ENCODE measurements at regions not wholly inside any gene's neighbourhood (a gene's known extent, or its start where the extent isn't known, plus 50 kb on each side); places are given as distances from the start of the nearest gene placed in this dataset.

DNA sequence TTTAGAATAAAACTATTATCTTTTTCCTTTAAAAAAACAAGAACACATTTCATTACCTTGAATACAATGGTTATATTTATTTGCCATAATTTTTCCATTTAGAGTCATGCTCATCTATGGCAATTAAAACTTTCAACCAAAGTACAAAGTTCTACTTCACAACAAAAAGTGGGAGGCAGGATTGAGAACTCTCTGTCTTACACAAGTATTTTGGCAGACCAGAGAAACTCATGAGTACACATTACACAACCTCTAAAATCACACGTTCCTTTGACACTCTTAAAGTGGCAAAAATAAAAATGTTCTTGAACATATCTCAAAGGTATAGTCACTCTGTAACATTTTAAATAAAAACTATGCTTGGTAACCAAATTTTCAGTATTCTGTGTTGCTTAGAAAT is 213.4 kb downstream of the IL15 start:
- TF ChIP-seq CREB1 (IDR thresholded peaks at IDR 0.05; ENCODE audit: low read depth), result no peak
- TF ChIP-seq TEAD4 (IDR thresholded peaks at IDR 0.05), result no peak
- no peak for TF ChIP-seq RAD21 (IDR thresholded peaks at IDR 0.05; ENCODE audit: low read depth)
- no peak for TF ChIP-seq EP300 (IDR thresholded peaks at IDR 0.05; ENCODE audit: borderline replicate concordance)
- TF ChIP-seq TAF1 (IDR thresholded peaks at IDR 0.05; ENCODE audit: low read depth), result no peak
- no peak for TF ChIP-seq ZBTB7A (IDR thresholded peaks at IDR 0.05; ENCODE audit: low read depth)
- TF ChIP-seq FOXM1 (IDR thresholded peaks at IDR 0.05; ENCODE audit: borderline replicate concordance, low read depth), result no peak
- TF ChIP-seq, protein P1, sequence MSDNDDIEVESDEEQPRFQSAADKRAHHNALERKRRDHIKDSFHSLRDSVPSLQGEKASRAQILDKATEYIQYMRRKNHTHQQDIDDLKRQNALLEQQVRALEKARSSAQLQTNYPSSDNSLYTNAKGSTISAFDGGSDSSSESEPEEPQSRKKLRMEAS (IDR thresholded peaks at IDR 0.05), result no peak

GRCh38 chr4:141851246-141851891 is 215.0 kb downstream of the IL15 start:
- TF ChIP-seq NFIC (IDR thresholded peaks at IDR 0.05) (no peak), CREB1 (IDR thresholded peaks at IDR 0.05; ENCODE audit: low read depth) (no peak), USF1 (IDR thresholded peaks at IDR 0.05) (0 out of 2 replicates have a peak, but pooled peaks have one; percentile 50), ZBTB7A (IDR thresholded peaks at IDR 0.05; ENCODE audit: low read depth) (no peak), RAD21 (IDR thresholded peaks at IDR 0.05; ENCODE audit: low read depth) (no peak)

DNA sequence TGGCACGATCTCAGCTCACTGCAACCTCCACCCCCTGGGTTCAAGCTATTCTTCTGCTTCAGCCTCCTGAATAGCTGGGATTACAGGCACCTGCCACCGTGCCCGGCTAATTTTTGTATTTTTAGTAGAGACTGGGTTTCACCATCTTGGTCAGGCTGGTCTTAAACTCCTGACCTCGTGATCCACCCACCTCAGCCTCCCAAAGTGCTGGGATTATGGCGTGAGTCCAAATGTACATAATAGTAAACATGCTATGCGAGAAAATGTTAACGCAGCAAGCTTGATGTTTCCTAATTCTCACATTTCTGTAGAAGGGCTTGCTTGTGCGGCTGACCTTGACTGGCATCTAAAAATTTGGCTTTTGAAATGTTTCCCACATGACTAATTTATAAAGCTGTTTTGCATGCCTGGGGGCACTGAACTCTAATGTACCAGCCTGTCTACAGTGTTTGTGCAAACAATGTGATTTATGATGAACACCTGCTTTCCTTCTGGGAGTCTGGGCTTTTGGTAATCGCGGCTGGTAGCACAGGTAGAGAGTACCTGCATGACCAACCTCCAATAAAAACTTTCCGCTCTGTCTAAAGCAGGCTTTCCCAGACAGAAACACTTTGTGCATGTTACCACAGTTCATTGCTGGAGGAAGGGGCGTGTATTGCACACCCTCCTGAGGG is 216.8 kb downstream of the IL15 start:
- TF ChIP-seq, protein P1 (IDR thresholded peaks at IDR 0.05), result peak; percentile 49; the same call in 1 of the 2 replicates
- TF ChIP-seq NFIC (IDR thresholded peaks at IDR 0.05), result peak; percentile 94
- no peak for TF ChIP-seq ZBTB7A (IDR thresholded peaks at IDR 0.05; ENCODE audit: low read depth)
- TF ChIP-seq EP300 (IDR thresholded peaks at IDR 0.05; ENCODE audit: borderline replicate concordance), result peak; percentile 99
- no peak for TF ChIP-seq YY1 (IDR thresholded peaks at IDR 0.05; ENCODE audit: low read depth)
- TF ChIP-seq CEBPB (IDR thresholded peaks at IDR 0.05), result peak; percentile 89
- TF ChIP-seq CREB1 (IDR thresholded peaks at IDR 0.05; ENCODE audit: low read depth), result no peak
- TF ChIP-seq, protein P2, sequence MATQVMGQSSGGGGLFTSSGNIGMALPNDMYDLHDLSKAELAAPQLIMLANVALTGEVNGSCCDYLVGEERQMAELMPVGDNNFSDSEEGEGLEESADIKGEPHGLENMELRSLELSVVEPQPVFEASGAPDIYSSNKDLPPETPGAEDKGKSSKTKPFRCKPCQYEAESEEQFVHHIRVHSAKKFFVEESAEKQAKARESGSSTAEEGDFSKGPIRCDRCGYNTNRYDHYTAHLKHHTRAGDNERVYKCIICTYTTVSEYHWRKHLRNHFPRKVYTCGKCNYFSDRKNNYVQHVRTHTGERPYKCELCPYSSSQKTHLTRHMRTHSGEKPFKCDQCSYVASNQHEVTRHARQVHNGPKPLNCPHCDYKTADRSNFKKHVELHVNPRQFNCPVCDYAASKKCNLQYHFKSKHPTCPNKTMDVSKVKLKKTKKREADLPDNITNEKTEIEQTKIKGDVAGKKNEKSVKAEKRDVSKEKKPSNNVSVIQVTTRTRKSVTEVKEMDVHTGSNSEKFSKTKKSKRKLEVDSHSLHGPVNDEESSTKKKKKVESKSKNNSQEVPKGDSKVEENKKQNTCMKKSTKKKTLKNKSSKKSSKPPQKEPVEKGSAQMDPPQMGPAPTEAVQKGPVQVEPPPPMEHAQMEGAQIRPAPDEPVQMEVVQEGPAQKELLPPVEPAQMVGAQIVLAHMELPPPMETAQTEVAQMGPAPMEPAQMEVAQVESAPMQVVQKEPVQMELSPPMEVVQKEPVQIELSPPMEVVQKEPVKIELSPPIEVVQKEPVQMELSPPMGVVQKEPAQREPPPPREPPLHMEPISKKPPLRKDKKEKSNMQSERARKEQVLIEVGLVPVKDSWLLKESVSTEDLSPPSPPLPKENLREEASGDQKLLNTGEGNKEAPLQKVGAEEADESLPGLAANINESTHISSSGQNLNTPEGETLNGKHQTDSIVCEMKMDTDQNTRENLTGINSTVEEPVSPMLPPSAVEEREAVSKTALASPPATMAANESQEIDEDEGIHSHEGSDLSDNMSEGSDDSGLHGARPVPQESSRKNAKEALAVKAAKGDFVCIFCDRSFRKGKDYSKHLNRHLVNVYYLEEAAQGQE (IDR thresholded peaks at IDR 0.05; ENCODE audit: low read depth), result no peak
- peak; percentile 14 for TF ChIP-seq RAD21 (IDR thresholded peaks at IDR 0.05; ENCODE audit: low read depth)
- TF ChIP-seq FOXM1 (IDR thresholded peaks at IDR 0.05; ENCODE audit: borderline replicate concordance, low read depth), result peak; percentile 99
- TF ChIP-seq TAF1 (IDR thresholded peaks at IDR 0.05; ENCODE audit: low read depth), result no peak
- peak; percentile 83 for TF ChIP-seq EGR1 (IDR thresholded peaks at IDR 0.05)
- TF ChIP-seq TCF12 (IDR thresholded peaks at IDR 0.05; ENCODE audit: low read depth), result peak; percentile 100
- peak; percentile 58 for TF ChIP-seq USF1 (IDR thresholded peaks at IDR 0.05)
- TF ChIP-seq TEAD4 (IDR thresholded peaks at IDR 0.05), result peak; percentile 97

DNA sequence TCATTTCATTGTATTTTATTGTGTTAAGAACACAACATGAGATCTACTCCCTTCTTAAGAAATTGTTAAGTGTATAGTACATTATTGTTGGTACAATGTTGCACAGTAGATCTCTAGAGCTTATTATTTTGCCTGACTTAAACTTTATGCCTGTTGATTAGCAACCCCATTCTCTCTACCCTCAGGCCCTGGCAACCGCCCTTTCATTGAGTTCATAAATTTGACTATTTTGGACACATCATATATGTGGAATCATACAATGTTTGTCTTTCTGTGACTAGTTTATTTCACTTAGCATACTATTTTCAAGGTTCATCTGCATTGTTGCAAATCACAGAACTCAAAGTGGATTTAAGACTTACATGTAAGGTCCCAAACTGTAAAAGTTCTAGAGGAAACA is 222.1 kb downstream of the IL15 start:
- TF ChIP-seq, protein P2 (IDR thresholded peaks at IDR 0.05; ENCODE audit: low read depth), result no peak
- no peak for TF ChIP-seq EP300 (IDR thresholded peaks at IDR 0.05; ENCODE audit: borderline replicate concordance)
- no peak for TF ChIP-seq EGR1 (IDR thresholded peaks at IDR 0.05)
- TF ChIP-seq CEBPB (IDR thresholded peaks at IDR 0.05), result no peak
- no peak for TF ChIP-seq TAF1 (IDR thresholded peaks at IDR 0.05; ENCODE audit: low read depth)
- TF ChIP-seq USF1 (IDR thresholded peaks at IDR 0.05), result no peak
- no peak for TF ChIP-seq RAD21 (IDR thresholded peaks at IDR 0.05; ENCODE audit: low read depth)
- TF ChIP-seq YY1 (IDR thresholded peaks at IDR 0.05; ENCODE audit: low read depth), result no peak

DNA sequence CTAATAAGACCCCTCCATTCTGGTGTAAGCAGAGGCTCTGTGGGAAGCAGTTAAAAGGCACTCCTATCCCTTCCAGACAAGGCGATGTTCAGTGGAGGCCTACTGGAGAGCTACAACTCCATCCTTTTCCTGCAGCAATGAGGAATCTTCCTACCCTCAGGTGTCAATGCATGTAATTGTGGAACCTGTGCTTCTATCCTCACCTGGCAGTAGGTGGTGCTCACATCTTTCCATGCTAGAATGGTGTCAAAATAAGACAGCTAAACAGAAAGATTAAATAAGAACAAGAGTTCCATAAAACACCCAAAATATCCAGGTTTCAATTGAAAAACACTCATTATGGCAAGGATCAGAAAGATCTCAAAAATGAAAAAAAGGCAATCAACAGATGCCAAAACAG is 224.6 kb downstream of the IL15 start:
- peak; percentile 80 for TF ChIP-seq RAD21 (IDR thresholded peaks at IDR 0.05; ENCODE audit: low read depth)
- TF ChIP-seq, protein P1 (IDR thresholded peaks at IDR 0.05), result no peak
